NCI-H1694 (cell line): ENCODE measurements at regions not wholly inside any gene's neighbourhood (a gene's known extent, or its start where the extent isn't known, plus 50 kb on each side); places are given as distances from the start of the nearest gene placed in this dataset.
"Not testable (repeated sequence)": the region's sequence is repeated elsewhere in the genome, so short reads cannot be mapped to it uniquely, and the experiment has no call there.

Experiments used
- DNase-seq: peaks from one replicate; lab custom pipeline; 2025; lab: John Stamatoyannopoulos, UW

DNA sequence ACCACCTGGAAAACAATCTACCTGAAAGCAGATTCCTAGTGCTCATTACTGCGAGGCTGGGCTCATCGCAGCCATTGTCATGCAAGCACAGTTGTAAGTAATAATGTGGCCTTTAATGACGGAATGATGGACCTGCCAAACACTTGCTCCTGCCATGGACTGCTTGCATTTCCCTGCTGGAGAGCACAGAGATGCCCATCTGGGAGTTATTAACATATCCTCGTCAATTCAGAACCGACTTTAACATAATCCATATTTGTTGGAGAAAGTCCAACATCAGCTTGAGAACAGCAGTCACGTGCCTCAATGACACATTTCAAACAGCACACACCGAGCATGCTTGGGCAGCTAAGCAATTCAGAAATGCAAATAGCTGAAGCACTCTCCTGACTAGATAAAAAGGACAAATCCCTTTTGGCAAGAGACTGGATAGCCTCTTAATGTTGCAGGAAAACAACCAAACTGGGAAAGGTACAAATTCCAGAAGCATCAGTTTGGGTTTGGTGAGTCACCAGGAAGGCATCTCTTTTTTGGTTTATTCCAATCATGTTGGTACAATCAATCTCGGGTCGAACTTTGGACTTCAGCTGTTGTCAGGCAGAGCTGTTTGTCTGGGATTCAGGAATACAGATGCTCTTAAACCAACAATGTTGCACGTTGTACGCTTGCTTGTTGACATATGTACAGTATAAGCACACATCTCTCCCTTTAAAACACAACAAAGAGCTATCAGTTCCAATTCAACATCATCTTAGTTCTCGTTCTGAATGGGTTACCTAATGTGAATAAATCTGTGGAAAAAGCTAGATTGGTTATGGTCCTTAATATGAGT is 395.8 kb downstream of the LNPK start:
- no peak for DNase-seq

DNA sequence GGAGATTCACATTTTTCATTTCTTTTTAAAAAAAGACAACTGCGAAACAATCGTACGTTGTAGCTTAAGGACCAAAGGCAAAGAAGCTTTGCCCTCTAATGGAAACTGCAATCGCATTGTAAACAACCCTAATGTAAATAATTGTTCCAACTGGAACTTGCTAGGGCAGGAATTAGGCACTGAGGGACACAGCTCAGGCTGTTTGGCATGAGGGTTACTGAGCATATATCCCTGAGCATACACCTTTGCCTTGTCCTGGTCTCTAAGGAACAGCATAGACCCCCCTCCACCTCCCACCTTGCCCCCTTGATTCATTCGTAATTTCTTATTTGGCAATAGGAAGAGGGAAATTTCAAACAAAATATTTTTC is 396.4 kb downstream of the LNPK start:
- DNase-seq: no peak

DNA sequence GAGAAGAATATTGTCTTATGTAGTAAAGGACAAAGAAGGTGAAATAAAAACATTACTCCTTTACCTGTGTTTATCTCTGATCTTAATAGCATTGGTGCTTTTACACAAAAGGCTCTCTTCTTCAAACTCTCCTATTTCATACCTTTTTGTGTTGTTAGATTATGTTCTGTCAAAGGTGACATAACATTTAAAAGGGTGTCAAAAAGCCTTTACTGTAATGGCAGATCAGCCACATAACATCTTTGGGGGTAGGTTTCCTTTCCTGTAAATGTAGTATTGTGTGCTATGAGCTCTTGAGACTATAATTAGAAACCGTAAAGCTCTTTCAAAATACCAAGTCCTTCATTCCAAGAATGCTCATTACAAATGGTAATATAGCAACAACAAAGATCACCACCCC is 400.1 kb downstream of the LNPK start:
- DNase-seq: no peak

DNA sequence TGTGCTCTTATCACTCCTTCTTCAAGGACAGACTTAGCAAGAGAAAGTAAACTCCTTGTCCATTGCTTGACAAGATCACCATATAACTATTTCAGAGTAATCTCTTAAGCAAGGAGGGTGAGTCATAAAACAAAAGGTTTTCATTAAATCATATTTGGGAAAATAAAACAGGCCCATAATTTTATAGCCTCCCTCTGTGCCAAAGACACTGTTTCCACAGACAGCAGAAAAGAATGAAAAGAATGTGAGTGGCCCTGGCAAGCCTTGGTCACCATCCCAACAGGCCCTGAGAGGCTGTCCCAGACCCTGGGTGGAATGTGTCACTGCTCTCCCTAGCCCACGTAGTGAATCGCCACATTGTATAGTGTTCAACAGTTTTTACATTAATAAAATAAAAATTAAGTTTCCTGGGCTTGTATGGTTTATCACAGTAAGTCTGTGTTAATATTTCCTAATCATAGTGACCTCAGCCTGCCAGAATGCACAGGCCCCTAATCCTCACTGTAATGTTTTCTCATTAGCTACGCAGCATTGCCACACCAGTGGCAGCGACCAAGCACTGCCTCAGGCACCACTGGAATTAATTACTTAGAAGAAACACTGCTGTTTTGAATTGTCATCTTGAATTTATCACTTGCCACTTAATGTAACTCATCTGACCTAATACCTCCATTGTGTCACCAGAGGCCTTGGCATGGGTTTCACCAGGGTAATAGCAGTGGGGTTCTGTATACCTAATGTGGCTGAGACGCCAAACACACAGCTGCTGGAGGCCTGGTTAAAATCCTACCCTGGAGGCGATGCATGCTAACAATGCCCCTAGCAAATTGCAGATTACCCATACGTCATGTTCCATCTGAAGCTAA is 401.9 kb downstream of the LNPK start:
- DNase-seq: no peak

GRCh38 chr2:175597286-175597685 is 404.8 kb downstream of the LNPK start:
- DNase-seq: no peak

DNA sequence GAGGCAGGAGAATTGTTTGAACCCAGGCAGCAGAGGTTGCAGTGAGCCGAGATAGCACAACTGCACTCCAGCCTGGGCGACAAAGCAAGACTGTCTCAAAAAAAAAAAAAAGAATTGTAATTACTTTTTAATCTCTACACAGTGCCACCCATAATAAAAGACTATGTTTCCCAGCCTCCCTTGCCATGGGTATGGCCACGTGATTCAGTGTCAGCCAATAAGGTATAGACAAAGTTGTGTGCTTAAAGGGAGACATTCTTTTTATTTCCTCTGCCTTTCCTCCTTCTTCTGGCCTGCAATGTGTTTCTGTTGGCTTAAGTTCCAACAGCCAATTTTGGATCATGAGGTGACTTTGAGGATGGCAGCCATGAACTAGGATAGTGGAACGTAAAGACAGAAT is 406.9 kb downstream of the LNPK start:
- DNase-seq: no peak

- not testable (repeated sequence) for DNase-seq
These were observed 408.2 kb downstream of the LNPK start for GRCh38 chr2:175593686-175594525.

GRCh38 chr2:175588213-175588612 is 406.7 kb upstream of the ATP5MC3 start:
- not testable (repeated sequence) for DNase-seq

- no peak for DNase-seq
These were observed 404.0 kb upstream of the ATP5MC3 start for GRCh38 chr2:175585496-175585895.

DNA sequence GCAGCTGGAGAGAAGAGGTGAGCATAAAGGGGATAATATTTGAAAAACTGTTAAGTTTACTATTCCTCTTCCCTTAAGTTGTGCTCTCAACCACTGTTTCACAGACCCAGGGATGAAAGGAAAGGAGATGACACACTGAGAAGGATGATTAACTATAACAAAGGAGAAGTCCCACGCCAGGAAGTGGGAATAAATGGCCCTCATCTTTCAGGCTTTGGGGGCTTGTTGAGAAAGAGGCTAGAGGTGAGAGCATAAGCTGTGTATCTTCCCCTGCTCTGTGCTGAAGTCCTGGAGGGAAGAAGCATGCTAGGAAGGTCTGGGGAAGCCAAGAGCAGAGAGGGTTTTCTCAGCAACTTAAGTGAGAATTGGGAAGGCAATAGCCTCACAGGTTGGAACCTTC is 399.1 kb upstream of the ATP5MC3 start:
- no peak for DNase-seq

DNA sequence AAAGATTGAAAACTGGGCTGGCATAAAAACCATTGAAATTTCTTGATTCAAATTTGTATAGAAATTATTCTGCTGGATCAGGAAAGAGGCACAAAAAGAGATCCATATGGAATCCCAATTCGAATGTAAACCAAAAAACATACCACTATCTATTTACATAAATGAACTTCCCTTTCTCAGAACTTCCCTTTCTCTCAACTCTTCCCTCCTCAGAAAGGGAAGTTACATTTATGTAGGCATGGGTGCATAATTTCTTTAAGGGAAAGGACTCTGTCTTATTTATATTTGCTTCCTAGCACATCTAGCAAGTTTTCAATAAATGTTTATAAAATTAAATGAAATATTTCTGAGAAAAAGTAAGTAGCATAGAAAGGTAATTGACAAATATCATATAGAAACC is 398.1 kb upstream of the ATP5MC3 start:
- no peak for DNase-seq

GRCh38 chr2:175577368-175577970 is 396.0 kb upstream of the ATP5MC3 start:
- DNase-seq: no peak

DNA sequence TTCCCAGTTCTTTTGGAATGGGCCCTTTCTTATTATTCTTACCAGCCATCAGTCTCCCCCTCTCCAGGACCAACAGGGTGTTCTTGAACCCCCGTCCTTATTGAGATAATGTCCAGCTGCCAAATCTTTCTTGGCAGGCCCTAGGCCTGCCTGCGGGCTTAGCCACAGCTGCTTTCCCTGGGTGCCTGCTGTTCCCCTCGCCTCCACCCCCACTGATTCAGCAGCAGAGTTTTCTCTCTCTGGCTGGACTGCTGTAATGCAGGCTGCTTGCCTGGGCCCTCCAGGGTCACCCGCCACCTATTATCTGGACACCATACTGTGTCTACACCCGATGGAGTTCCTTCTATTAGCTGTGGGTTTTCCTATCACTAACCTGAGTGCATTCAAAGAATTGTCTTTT is 395.4 kb upstream of the ATP5MC3 start:
- no peak for DNase-seq

DNA sequence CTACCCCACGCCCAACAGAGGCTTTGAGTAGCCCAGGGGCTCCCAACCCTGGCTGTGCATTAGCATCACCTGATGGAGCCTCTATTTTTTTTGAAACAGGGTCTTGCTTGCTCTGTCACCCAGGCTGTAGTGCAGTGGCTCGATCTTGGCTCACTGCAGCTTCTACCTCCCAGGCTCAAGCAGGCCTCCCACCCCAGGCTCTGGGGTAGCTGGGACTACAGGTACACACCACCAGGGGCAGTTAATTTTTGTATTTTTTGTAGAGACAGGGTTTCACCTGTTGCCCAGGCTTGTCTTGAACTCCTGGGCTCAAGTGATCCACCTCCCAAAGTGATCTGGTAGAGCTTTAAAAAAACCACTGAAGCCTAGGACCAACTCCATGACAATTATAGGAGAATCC is 394.8 kb upstream of the ATP5MC3 start:
- DNase-seq: no peak

DNA sequence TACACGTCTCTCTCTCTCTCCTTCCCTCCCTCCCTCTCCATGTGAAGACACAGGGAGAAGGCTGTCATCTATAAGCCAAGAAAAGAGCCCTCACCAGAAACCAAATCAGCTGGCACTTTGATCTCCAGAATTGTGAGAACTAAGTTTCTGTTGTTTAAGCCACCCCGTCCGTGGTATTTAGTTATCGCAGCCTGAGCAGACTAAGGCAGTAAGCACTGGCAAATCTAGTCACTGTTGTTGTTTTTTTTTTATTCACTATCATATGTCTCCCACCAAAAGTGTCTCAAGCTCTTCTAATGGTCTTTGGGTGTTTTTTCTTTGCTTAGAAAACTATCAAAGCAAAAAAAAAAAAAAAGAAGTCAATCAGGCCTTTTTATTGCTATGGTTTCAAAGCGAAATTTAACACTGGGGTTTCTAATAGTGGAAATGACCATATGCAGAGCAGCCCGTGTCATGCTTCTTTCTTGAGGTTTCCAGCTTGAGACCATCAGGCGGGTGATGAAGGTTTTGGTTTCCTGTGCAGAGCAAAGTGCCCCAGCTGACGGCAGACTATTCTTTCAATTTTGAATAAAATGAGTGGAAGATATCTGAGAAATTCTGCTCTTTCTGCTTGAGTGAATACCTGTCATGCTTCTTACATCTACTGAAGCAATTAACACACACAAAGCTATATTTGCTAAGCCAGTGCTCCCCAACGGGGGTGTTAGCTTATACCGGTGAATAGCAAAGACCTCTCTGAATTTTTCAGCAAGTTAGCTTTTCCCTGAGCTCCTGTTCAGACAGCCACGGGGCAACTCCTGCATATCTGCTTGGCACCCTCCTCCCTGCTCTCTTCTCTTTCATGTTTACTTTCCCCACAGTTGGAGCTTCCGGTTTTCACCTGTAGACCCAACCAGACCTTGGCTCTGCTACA is 394.1 kb upstream of the ATP5MC3 start:
- DNase-seq: no peak

- DNase-seq: no peak
These were observed 392.6 kb upstream of the ATP5MC3 start for GRCh38 chr2:175574069-175574468.

DNA sequence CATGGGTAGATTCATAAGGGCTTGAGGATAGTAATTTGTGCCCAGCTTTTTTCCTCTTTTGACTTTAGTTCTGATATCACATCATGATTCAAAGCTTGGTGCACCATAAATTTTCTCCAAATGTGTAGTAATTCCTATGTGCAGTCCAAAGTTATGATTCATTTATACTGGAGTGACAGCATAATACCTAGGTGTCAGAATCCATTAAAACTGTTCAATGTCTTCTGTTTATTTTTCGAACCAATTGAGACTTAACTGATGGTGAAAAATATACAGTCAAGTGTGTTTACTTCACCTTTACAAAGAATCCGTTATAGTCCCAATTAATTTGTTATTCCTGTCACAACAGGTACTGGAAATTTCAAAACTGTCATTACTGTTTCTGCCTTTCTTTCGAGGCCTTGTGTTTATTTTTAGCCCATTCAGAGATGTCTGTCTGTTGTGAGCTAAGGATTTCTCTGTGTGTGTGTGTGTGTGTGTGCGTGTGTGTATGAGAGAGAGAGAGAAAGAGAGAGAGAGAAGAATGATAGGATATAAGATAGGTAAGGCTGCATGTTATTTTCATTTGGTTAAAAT is 389.7 kb upstream of the ATP5MC3 start:
- DNase-seq: no peak

GRCh38 chr2:175568109-175568730 is 386.7 kb upstream of the ATP5MC3 start:
- DNase-seq: no peak

GRCh38 chr2:175567435-175568061 is 386.0 kb upstream of the ATP5MC3 start:
- DNase-seq: no peak
